CD4-positive, alpha-beta T cell (primary cell): ENCODE measurements at regions not wholly inside any gene's neighbourhood (a gene's known extent, or its start where the extent isn't known, plus 50 kb on each side); places are given as distances from the start of the nearest gene placed in this dataset.

Source experiments
- ATAC-seq: fragments of 200-7000 bp; cut with Tn5 transposase; one replicate; pipeline ENCODE4 v1.10.0; 2022; ENCODE audit warnings: mild to moderate bottlenecking; ENCODE audit not compliant: poor library complexity
- CTCF ChIA-PET: fragments of 350-600 bp; sonication (Branson Sonifier 250); formaldehyde crosslinking; loops from one replicate; lab custom pipeline; 2021; ENCODE audit warnings: antibody characterized with exemption, inconsistent platforms; lab: Charles Lee
- POLR2A ChIA-PET: fragments of 350-600 bp; sonication (Branson Sonifier 250); formaldehyde crosslinking; loops from one replicate; lab custom pipeline; 2021; ENCODE audit warnings: antibody characterized with exemption, inconsistent platforms; lab: Charles Lee
- DNase-seq, 14 experiments: peaks; one replicate each; pipeline ENCODE4 v3.0.0-alpha.2; 2013 to 2020; ENCODE audit warnings: mixed read lengths in 2 of 14
- H3K27ac ChIP-seq, 2 donors: one replicate each; pipeline versions ENCODE4 v1.5.1 to v1.7.0; 2013; ENCODE audit warnings: low read length in 2 of 2, low read depth in 1 of 2, mild to moderate bottlenecking in 1 of 2
- H3K27me3 ChIP-seq, 2 experiments: 1 replicate in 1 of 2; 2 replicates in 1 of 2; pipeline versions ENCODE4 v1.6.1 to v1.7.0; 2013; ENCODE audit warnings: low read length in 2 of 2, control low read depth in 1 of 2, mild to moderate bottlenecking in 1 of 2, moderate library complexity in 1 of 2; ENCODE audit not compliant: insufficient read depth in 2 of 2, control insufficient read depth in 1 of 2
- H3K36me3 ChIP-seq: one replicate; pipeline ENCODE4 v1.6.1; 2013; ENCODE audit warnings: low read length, control low read depth; ENCODE audit not compliant: insufficient read depth
- H3K4me1 ChIP-seq: one replicate; pipeline ENCODE4 v1.6.1; 2013; ENCODE audit warnings: low read length, control low read depth; ENCODE audit not compliant: insufficient read depth
- H3K4me3 ChIP-seq: one replicate; pipeline ENCODE4 v1.5.1; 2013; ENCODE audit warnings: mild to moderate bottlenecking, low read length, moderate library complexity
- H3K9me3 ChIP-seq, 2 experiments: 1 replicate in 1 of 2; 2 replicates in 1 of 2; pipeline versions ENCODE4 v1.6.1 to v1.7.0; 2013; ENCODE audit warnings: low read length in 2 of 2, mild to moderate bottlenecking in 2 of 2, control low read depth in 1 of 2, moderate library complexity in 1 of 2; ENCODE audit not compliant: control insufficient read depth in 1 of 2, insufficient read depth in 1 of 2
- H3K27ac Mint-ChIP-seq: one replicate; pipeline ENCODE4 v1.8.0; 2020; ENCODE audit warnings: mixed read lengths
- H3K27me3 Mint-ChIP-seq: one replicate; pipeline ENCODE4 v1.8.0; 2021; ENCODE audit warnings: mixed read lengths
- H3K36me3 Mint-ChIP-seq: one replicate; pipeline ENCODE4 v1.8.0; 2021; ENCODE audit warnings: low read depth, mixed read lengths
- H3K4me1 Mint-ChIP-seq: one replicate; pipeline ENCODE4 v1.8.0; 2021; ENCODE audit warnings: low read depth, mixed read lengths
- H3K4me3 Mint-ChIP-seq: one replicate; pipeline ENCODE4 v1.8.0; 2020; ENCODE audit warnings: mild to moderate bottlenecking, mixed read lengths
- H3K9me3 Mint-ChIP-seq: one replicate; pipeline ENCODE4 v1.8.0; 2020; ENCODE audit warnings: mixed read lengths
- intact Hi-C, 2 experiments: fragments of 100-400 bp; cut with DNase I in 1 of 2; cut with micrococcal nuclease in 1 of 2; formaldehyde crosslinking; loops; one replicate each; pipeline versions ENCODE4 v1.15.1 to v1.9.0; 2023 to 2025; cut with DNase I, micrococcal nuclease
- TF ChIP-seq, protein P1 (sequence below): fragments of 200-600 bp; IDR thresholded peaks from one replicate; pipeline ENCODE4 v1.8.0; 2022; ENCODE audit warnings: antibody characterized with exemption, mild to moderate bottlenecking

DNA sequence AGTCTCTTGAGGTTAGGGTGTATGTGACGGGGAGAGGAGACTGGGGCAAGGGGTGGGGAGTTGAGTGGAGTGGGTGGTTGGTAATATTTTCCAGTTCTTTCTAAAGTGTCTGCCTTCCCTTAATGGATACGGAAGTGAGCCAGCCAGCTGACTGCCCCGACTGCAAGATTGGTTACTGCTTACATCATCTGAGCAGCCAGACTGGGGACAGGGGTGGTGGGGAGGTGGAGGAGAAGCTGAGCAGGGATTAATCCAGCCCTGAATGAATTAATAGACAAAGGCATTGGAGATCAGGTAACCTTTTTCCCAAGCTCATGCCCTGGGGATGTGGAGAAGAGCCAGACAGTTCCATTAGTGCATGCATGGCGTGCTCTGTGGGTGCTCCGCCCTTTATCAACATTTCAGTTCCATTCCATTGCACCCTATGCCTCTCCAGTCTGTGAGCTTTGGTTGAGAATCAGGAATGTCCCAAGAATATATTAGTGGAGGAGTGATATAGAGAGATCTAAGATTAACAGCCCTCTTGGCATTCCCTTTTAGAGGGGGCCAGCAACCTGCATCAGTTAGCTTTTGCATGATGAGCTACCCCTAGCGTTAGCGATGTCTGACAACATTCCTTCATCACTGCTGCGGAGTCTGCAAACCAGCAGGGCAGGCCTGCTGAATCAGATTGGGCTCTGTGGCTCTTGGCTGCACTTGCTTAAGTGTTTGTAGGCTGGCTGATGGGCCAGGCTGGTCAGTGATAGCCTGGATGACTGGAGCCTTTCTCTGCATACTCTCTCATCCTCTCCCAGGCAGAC is 67.4 kb downstream of the TNP1 start:
- H3K9me3 ChIP-seq, result no peaks in the 10 kb centered on the region
- DNase-seq (no peak), ATAC-seq (no peak)
- H3K36me3 Mint-ChIP-seq, result no peaks in the 10 kb centered on the region
- H3K4me3 ChIP-seq, result no peak overlapping the region
- no peaks in the 10 kb centered on the region for H3K27me3 ChIP-seq
- POLR2A ChIA-PET, result no interaction called here
- no peaks in the 10 kb centered on the region for H3K9me3 Mint-ChIP-seq
- no peaks in the 10 kb centered on the region for H3K36me3 ChIP-seq
- TF ChIP-seq, protein P1, sequence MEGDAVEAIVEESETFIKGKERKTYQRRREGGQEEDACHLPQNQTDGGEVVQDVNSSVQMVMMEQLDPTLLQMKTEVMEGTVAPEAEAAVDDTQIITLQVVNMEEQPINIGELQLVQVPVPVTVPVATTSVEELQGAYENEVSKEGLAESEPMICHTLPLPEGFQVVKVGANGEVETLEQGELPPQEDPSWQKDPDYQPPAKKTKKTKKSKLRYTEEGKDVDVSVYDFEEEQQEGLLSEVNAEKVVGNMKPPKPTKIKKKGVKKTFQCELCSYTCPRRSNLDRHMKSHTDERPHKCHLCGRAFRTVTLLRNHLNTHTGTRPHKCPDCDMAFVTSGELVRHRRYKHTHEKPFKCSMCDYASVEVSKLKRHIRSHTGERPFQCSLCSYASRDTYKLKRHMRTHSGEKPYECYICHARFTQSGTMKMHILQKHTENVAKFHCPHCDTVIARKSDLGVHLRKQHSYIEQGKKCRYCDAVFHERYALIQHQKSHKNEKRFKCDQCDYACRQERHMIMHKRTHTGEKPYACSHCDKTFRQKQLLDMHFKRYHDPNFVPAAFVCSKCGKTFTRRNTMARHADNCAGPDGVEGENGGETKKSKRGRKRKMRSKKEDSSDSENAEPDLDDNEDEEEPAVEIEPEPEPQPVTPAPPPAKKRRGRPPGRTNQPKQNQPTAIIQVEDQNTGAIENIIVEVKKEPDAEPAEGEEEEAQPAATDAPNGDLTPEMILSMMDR, result no peak
- no peak overlapping the region for H3K27ac ChIP-seq
- intact Hi-C loops, result no loop called here
- no peaks in the 10 kb centered on the region for H3K27me3 Mint-ChIP-seq
- no peaks in the 10 kb centered on the region for H3K4me1 ChIP-seq
- no peak overlapping the region for H3K4me3 Mint-ChIP-seq
- CTCF ChIA-PET, result no interaction called here
- H3K4me1 Mint-ChIP-seq, result no peaks in the 10 kb centered on the region
- H3K27ac Mint-ChIP-seq, result no peak overlapping the region

GRCh38 chr2:216791303-216791702 is 68.6 kb downstream of the TNP1 start:
- no peaks in the 10 kb centered on the region for H3K4me1 ChIP-seq
- TF ChIP-seq, protein P1, result no peak
- intact Hi-C loops, result no loop called here
- no peaks in the 10 kb centered on the region for H3K36me3 ChIP-seq
- H3K4me3 ChIP-seq, result no peak overlapping the region
- Mint-ChIP-seq H3K36me3 (no peaks in the 10 kb centered on the region), H3K27me3 (peaks cover under 1% of the 10 kb centered on the region), H3K9me3 (no peaks in the 10 kb centered on the region), H3K4me3 (no peak overlapping the region), H3K4me1 (no peaks in the 10 kb centered on the region), H3K27ac (no peak overlapping the region)
- ATAC-seq (no peak), DNase-seq (no peak)
- no peaks in the 10 kb centered on the region for H3K27me3 ChIP-seq
- CTCF ChIA-PET, result no interaction called here
- no peaks in the 10 kb centered on the region for H3K9me3 ChIP-seq
- POLR2A ChIA-PET, result interaction anchor here (0.5 kb wide), 1 partner anchor 194 kb away, joined by 4 read pairs; no protein-coding TSS in a partner anchor
- H3K27ac ChIP-seq, result no peak overlapping the region

GRCh38 chr2:216789081-216789480 is 70.8 kb downstream of the TNP1 start:
- POLR2A ChIA-PET, result no interaction called here
- Mint-ChIP-seq H3K4me3 (no peak overlapping the region), H3K9me3 (no peaks in the 10 kb centered on the region), H3K27ac (no peak overlapping the region), H3K4me1 (no peaks in the 10 kb centered on the region), H3K36me3 (no peaks in the 10 kb centered on the region), H3K27me3 (peaks cover 7% of the 10 kb centered on the region)
- Histone ChIP-seq H3K27ac (no peak overlapping the region), H3K9me3 (no peaks in the 10 kb centered on the region), H3K36me3 (no peaks in the 10 kb centered on the region), H3K4me3 (no peak overlapping the region), H3K4me1 (no peaks in the 10 kb centered on the region), H3K27me3 (no peaks in the 10 kb centered on the region)
- TF ChIP-seq, protein P1, result no peak
- intact Hi-C loops, result no loop called here
- CTCF ChIA-PET, result no interaction called here
- ATAC-seq, result no peak
- DNase-seq, result no peak
